Esophagus muscularis mucosa (tissue), 4 donors: ENCODE measurements at regions not wholly inside any gene's neighbourhood (a gene's known extent, or its start where the extent isn't known, plus 50 kb on each side); places are given as distances from the start of the nearest gene placed in this dataset.

Experiments used
- DNase-seq: peaks from one replicate; pipeline ENCODE4 v3.0.0-alpha.2; 2017; ENCODE audit errors: extremely low spot score
- H3K27ac ChIP-seq, 4 donors: fragments of 200-600 bp; sonication (generic); replicated peaks in 1 of 4; 1 replicate in 3 of 4; 2 replicates in 1 of 4; pipeline ENCODE4 v1.5.1; 2016 to 2019; ENCODE audit warnings: mild to moderate bottlenecking in 1 of 4
- H3K27me3 ChIP-seq, 4 donors: fragments of 200-600 bp; sonication (generic); one replicate each; pipeline versions ENCODE4 v1.5.1 to v1.6.0; 2016 to 2019
- H3K36me3 ChIP-seq, 4 donors: fragments of 200-600 bp; sonication (generic); one replicate each; pipeline ENCODE4 v1.5.1; 2016 to 2019
- H3K4me1 ChIP-seq, 4 donors: fragments of 200-600 bp; sonication (generic); one replicate each; pipeline ENCODE4 v1.5.1; 2016 to 2019
- H3K4me3 ChIP-seq, 4 donors: fragments of 200-600 bp; sonication (generic); 1 replicate in 2 of 4; 2 replicates in 2 of 4; pipeline ENCODE4 v1.5.1; 2016 to 2019; ENCODE audit warnings: mild to moderate bottlenecking in 4 of 4, moderate library complexity in 1 of 4
- H3K9me3 ChIP-seq, 4 donors: fragments of 200-600 bp; sonication (generic); 1 replicate in 3 of 4; 2 replicates in 1 of 4; pipeline ENCODE4 v1.5.1; 2016 to 2019
- CTCF ChIP-seq, 3 experiments: fragments of 200-600 bp in 2 of 3; fragments of 450-650 bp in 1 of 3; sonication (generic) in 2 of 3; IDR thresholded peaks; one replicate each; pipeline ENCODE4 v1.5.1; 2017 to 2019; ENCODE audit warnings: antibody characterized with exemption in 3 of 3, mild to moderate bottlenecking in 2 of 3, moderate library complexity in 1 of 3
- EP300 ChIP-seq: sonication (generic); formaldehyde crosslinking; IDR thresholded peaks from one replicate; pipeline ENCODE4 v1.6.1; 2017; ENCODE audit warnings: antibody characterized with exemption
- POLR2A ChIP-seq: fragments of 450-650 bp; IDR thresholded peaks from one replicate; pipeline ENCODE4 v1.6.1; 2017; ENCODE audit warnings: antibody characterized with exemption, moderate library complexity, mild to moderate bottlenecking, low read depth
- POLR2AphosphoS5 ChIP-seq, 2 donors: sonication (generic); formaldehyde crosslinking; IDR thresholded peaks; one replicate each; pipeline ENCODE4 v1.6.1; 2017; ENCODE audit warnings: antibody characterized with exemption in 2 of 2
- WGBS: methylation state at CpG from one replicate; pipeline ENCODE4 v1.1.5; 2018; 5-methylcytosine and 5-hydroxymethylcytosine counted together
- intact Hi-C: fragments of 100-400 bp; cut with DNase I; formaldehyde crosslinking; loops from one replicate; pipeline ENCODE4 v1.15.1; 2023

DNA sequence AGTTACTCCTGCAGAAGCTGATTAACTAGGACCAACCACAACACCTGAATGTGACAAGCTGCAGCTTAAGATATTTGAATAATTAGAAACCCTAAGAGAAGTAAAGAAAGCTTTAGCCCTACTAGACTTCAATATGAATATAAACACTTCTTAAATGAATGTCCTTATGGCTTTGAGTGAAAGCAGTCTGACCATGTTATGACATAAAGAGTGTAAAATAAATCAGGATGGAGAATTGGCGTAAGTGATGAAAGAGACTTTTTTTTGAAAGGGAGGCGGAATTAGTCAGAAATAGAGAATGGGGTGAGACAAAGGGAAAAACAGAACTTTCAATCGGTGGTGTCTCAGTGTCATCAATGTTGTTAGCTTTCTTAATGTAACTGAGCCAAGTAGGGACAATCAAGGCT is 117.2 kb upstream of the MAGEB16 start:
- H3K27me3 ChIP-seq = no peaks in the 10 kb centered on the region
- WGBS = 82% methylated on average over 3 of the region's 3 CpGs
- no peak overlapping the region for H3K4me3 ChIP-seq
- intact Hi-C loops = no loop called here
- no peaks in the 10 kb centered on the region for H3K4me1 ChIP-seq
- H3K36me3 ChIP-seq = no peaks in the 10 kb centered on the region
- no peak overlapping the region for H3K27ac ChIP-seq
- no peaks in the 10 kb centered on the region for H3K9me3 ChIP-seq
- no peak for TF ChIP-seq POLR2A
- no peak for DNase-seq

DNA sequence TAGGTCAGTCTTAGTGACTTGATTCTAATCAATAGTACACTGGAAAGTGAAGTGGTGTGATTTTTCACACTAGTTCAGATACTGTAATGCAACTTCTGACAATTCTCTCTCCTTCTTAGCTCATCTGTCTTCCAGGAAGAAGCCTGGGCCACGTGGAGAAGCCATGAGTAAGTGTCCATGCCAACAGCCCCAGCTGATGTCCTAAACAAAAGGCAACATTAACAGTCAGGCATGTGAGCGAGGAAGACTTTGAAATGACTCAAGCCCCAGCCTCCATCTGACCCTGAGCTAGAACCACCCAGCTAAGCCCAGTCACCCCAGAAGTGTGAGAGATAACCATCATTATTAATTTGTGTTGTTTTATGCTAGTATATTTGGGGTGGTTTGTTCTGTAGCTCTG is 115.7 kb upstream of the MAGEB16 start:
- Histone ChIP-seq H3K36me3 (no peaks in the 10 kb centered on the region), H3K4me3 (no peak overlapping the region), H3K9me3 (no peaks in the 10 kb centered on the region), H3K27ac (no peak overlapping the region), H3K27me3 (no peaks in the 10 kb centered on the region), H3K4me1 (no peaks in the 10 kb centered on the region)
- TF ChIP-seq CTCF (IDR thresholded peaks at IDR 0.05) (no peak), EP300 (no peak), POLR2AphosphoS5 (IDR thresholded peaks at IDR 0.05) (no peak), POLR2A (no peak)
- WGBS = 59% methylated on average over 2 of the region's 2 CpGs
- intact Hi-C loops = no loop called here
- no peak for DNase-seq

GRCh38 chrX:35696760-35697234 is 101.3 kb upstream of the MAGEB16 start:
- Histone ChIP-seq H3K27ac (no peak overlapping the region), H3K4me3 (no peak overlapping the region), H3K9me3 (no peaks in the 10 kb centered on the region), H3K36me3 (no peaks in the 10 kb centered on the region), H3K27me3 (no peaks in the 10 kb centered on the region), H3K4me1 (no peaks in the 10 kb centered on the region)
- intact Hi-C loops = no loop called here
- 49% methylated on average over 2 of the region's 2 CpGs for WGBS
- no peak for DNase-seq
- no peak for TF ChIP-seq EP300
- TF ChIP-seq CTCF (IDR thresholded peaks at IDR 0.05) = no peak

DNA sequence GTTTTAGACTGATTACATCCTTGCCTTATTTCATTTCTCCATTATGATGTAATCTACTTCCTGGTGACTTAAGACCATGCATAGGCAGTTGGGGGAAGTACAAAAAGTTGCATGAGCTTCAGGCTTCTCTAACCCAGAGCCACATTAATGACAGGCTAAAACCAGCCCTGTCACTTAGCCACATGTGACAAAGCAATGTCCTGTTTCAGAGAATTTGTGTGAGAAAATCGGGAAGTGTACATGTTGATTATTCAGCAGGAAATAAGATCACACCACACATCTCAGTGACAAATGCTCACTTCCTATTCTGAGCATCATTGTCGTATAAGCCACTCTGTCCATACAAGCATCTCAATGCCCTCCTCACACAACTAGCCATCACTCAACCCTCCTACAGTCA is 98.5 kb upstream of the MAGEB16 start:
- no peaks in the 10 kb centered on the region for H3K9me3 ChIP-seq
- no peak overlapping the region for H3K4me3 ChIP-seq
- no peaks in the 10 kb centered on the region for H3K4me1 ChIP-seq
- no peak for TF ChIP-seq CTCF (IDR thresholded peaks at IDR 0.05)
- no peak for TF ChIP-seq POLR2AphosphoS5 (IDR thresholded peaks at IDR 0.05)
- TF ChIP-seq EP300 = no peak
- TF ChIP-seq POLR2A = no peak
- H3K36me3 ChIP-seq = no peaks in the 10 kb centered on the region
- no peaks in the 10 kb centered on the region for H3K27me3 ChIP-seq
- intact Hi-C loops = no loop called here
- no peak overlapping the region for H3K27ac ChIP-seq
- WGBS = 52% methylated on average over 2 of the region's 2 CpGs
- DNase-seq = no peak

- WGBS = 25% methylated on average over 1 of the region's 1 CpG
These were observed 98.0 kb upstream of the MAGEB16 start for GRCh38 chrX:35700121-35700520.

More at GRCh38 chrX:35700121-35700520, 98.0 kb upstream of the MAGEB16 start:
- H3K9me3 ChIP-seq = no peaks in the 10 kb centered on the region
- no peak for DNase-seq
- no peak for TF ChIP-seq EP300
- no peak for TF ChIP-seq CTCF (IDR thresholded peaks at IDR 0.05)
- no peak for TF ChIP-seq POLR2A
- no peak for TF ChIP-seq POLR2AphosphoS5 (IDR thresholded peaks at IDR 0.05)
- intact Hi-C loops = no loop called here
- no peak overlapping the region for H3K27ac ChIP-seq
- H3K27me3 ChIP-seq = no peaks in the 10 kb centered on the region
- no peaks in the 10 kb centered on the region for H3K36me3 ChIP-seq
- H3K4me3 ChIP-seq = no peak overlapping the region
- H3K4me1 ChIP-seq = no peaks in the 10 kb centered on the region
